HG02610 (cell line): ENCODE measurements at regions not wholly inside any gene's neighbourhood (a gene's known extent, or its start where the extent isn't known, plus 50 kb on each side); places are given as distances from the start of the nearest gene placed in this dataset.
"Not testable (repeated sequence)": the region's sequence is repeated elsewhere in the genome, so short reads cannot be mapped to it uniquely, and the experiment has no call there.

Source experiments
- ATAC-seq: cut with Tn5 transposase; IDR thresholded peaks from one replicate; pipeline ENCODE4 v1.9.1; 2021; ENCODE audit warnings: mild to moderate bottlenecking, moderate library complexity; ENCODE audit not compliant: unreplicated experiment

DNA sequence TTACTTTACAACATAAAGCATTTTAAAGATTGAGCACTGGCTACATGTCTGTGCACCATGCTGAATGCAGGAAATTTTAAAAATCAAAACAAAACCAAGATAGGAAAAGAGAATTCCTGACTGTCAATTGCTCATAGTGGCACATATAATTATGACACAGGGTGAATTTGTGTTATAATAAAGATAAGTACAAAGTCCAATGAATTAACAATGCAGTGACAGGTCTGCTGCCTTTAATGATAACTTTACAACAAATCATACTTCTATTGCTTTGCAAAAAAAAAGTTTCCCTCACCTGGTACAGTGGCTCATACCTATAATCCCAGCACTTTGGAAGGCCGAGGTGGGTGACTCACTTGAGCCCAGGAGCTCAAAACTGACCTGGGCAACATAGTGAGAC lies 93.8 kb upstream of the OSBPL8 start:
- ATAC-seq: no peak

DNA sequence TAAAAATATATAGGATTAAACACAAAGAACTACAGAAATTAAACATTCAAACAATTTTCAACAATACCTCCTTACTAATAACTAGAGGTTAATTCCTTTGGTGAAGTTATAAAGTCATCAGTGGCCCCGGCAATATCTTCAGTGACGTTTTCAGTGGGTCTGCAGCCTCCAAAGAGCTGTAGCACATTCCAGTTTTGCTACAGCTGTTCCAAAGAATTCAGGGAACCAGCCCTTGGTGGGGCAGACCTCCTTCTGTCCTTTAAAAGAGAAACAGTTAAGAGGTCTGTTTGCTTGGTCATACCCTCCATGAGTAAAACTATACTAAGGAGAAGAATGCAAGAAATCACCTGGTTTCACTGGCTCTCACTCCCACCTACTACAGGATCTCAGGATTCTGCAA lies 99.2 kb upstream of the ZDHHC17 start:
- ATAC-seq: no peak

DNA sequence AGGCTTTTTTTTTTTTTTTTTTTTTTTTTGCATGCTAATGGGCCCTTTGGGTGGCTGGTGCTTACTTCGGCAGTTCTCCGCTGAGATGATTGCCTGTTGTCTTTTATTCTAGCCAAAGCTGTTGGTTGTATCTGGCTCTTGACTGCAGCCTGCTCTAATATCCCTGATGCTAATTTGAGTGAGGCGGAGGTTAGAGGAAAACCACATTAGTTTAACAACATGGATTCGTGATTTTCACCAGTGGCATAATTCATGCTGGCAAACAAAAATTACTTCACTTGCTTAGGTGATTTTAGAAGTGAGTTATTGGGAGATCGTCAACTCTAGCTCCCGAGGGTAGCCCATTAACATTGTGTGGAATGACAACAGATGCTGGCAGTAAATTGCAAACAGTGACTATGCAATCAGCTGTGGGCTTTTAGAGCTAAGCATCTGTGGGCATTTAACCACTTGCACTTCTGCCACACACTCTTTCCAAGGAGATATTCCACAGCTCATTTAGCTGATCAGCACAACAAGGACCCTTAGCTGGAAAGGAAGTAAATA lies 97.6 kb upstream of the ZDHHC17 start:
- ATAC-seq: no peak

DNA sequence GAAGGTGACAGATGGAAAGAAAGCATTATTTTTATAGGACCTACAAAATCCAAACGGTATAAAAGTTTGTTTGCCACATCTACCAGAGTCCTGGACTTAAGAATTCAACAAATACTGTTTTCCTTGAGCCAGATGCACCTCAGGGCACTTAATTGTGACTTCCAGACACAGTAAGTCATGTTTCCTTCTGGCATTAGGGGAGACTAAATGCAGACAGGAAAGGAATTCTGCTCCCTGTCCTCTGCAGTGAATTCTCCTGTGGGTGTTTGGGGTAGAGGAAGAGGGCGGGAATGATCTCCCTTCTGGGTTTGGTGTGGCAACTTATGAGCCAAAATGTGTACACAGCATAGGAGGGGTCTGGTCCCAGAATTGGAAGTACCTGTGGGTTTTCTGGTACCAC lies 93.9 kb upstream of the ZDHHC17 start:
- ATAC-seq: no peak

DNA sequence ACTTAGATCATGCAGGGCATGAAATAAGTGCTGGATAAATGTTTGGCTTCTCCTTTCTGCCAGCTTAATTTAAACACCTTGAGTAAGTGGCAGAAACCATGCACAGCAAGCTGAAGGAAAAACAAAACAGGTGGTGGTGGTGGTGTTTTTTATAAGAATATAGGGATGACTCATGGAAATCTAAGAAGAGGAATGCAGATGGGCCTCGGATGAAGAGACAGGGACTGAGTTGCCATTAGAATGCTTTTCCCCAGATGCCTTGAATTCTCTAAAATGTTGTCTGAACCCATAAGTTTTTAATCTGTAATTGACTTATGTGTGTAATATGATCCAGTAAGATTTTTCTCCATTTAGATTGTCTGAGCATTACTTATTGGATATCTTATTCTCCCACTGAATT lies 93.1 kb upstream of the ZDHHC17 start:
- no peak for ATAC-seq

DNA sequence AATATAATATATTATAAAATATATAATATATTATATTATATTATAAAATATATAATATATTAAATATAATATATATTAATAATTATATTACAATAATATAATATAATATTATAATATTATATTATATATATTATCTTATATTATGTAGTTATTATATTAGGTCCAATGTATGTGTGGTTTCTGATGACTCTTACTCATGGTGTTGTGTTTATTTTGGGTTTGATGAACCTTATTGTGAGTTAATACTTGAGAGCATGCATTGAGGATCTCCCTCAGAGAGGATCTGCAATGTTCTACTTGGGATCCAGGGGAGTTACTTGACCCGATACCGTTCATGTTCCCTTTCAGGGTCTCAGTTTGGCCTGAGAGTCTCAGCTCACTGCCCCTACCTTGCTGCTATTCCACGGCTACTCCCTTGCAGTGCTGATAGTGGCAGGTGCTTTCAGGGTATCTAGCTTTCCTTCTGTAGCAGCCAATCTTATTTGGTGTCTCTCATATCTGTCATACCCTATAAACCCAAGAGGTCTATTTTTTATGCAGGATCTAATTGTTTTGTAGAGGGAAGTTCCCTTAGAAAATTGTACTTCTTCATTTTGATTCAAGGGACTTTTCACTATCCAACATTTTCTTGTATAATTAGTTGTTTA lies 89.1 kb upstream of the ZDHHC17 start:
- no peak for ATAC-seq

DNA sequence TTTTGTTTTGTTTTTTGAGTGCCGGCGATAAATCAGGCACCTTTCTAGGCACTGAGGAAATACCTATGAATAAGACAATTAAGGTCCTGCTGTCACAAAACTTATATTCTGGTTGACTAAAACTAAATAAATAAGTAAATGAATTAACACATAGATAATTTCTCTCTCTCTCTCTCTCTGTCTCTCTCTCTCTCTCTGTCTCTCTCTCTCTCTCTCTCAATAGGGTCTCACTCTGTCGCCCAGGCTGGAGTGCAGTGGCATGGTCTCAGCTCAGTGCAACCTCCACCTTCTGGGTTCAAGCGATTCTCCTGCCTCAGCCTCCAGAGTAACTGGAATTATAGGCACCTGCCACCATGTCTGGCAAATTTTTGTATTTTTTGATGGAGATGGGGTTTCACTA lies 87.7 kb upstream of the ZDHHC17 start:
- ATAC-seq: not testable (repeated sequence)

DNA sequence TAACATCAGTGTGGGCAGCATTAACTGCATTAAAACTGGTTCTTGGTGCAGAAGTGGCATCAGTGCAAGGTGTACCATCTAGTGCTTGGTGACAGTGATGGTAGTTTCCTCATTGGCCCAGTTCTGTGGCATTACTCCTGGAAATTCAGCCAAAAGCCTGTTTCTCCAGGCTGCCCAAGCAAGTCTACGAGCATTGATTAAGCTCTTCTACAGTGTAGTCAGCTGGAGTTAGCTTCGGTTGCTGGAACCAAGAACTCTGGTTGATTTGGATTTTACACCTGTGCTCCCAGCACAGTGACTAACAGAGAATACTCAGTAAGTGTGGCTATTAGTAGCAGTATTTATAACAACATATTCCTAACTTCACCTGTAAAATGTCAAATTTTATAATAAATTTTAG lies 84.9 kb upstream of the ZDHHC17 start:
- no peak for ATAC-seq

DNA sequence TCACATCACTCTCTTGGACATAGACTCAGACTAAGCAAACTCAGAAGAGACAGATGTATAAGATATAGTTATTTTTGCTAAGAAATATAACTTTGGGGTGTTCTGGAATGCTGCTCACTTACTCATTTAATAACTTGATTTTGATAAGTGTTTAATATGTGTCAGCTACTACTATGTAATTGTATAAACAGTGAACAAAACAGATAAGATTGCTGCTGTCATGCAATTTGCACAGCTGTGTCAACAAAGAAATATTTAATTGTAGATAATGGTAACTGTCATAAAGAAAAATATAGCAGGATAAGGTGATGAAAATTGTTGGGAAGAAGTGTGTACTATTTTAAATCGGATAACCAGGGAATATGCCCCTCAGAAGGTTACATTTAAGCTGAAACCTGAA lies 84.1 kb upstream of the ZDHHC17 start:
- no peak for ATAC-seq

DNA sequence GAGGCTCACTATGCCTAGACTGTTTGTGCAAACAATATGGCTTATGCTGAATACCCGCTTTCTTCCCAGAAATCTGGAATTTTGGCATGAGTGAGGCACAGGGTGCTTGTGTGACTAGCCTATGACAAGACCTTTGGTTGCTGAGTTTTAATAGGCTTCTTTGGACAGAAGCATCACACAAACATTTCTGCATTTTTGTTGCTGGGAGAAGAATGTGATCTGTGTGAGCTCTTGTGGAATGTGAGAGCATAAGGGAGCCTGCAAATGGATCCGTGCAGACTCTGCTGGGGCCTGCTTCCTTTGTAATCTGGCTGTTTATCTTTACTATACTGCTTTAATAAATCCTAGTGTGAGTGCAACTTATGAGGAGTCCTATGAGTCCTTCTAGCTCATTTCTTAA lies 83.0 kb upstream of the ZDHHC17 start:
- no peak for ATAC-seq

DNA sequence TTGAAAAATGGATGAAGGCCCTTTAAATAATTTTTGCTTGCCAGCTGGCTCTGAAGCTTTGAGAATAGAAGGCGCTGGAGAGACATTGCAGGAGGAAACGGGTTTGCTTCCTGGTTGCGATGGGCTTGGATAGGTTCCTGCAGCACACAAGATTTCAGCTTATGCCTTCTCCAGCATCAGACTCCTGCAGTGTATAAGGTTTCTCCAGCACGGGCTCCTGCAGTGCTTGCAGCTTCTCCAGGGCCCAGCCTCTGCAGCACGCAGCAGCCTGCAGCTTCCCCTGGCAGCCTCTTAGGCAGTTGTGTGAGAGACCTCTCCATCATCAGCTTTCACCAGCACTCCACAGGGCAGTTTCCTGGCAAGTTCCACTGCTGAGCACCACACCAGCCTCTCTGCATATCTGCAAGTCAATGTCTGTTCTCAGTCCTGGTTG lies 78.7 kb upstream of the ZDHHC17 start:
- no peak for ATAC-seq

DNA sequence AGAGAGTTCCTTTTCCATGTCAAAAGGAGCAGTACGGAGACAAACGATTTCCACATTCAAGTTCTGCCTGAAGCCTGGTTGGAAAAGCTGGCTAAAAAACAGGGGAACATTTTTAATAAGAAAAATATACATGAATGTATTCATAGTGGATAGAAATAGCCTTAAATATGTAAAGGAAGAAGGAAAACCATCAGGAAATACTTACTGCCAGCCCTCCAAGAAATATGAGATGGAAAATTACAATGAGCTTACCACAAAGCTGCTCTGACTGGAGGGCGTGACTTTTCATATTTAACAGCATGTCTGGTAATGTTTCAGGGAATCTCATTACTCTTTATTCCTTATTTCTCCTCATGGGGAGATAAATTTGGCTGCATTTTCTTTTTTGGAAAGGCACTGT lies 75.9 kb upstream of the ZDHHC17 start:
- ATAC-seq: no peak

DNA sequence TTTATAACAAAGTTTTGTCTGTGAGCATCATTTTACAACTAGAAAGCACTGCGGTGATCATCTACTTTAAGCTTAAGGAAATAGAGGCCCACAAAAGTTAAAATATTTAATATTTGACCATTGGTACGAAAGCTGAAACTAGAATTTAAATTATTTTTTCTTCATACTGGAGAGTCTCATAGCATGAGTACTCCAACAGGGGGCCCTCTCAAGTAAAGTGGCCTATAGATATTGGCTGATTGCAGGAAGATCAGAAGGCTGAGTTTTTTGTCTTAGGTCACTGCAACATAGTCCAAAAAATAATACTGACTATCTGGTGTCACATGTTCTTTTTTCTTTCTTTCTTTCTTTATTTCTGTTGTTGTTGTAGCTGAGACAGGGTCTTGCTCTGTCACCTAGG lies 75.3 kb upstream of the ZDHHC17 start:
- ATAC-seq: no peak

DNA sequence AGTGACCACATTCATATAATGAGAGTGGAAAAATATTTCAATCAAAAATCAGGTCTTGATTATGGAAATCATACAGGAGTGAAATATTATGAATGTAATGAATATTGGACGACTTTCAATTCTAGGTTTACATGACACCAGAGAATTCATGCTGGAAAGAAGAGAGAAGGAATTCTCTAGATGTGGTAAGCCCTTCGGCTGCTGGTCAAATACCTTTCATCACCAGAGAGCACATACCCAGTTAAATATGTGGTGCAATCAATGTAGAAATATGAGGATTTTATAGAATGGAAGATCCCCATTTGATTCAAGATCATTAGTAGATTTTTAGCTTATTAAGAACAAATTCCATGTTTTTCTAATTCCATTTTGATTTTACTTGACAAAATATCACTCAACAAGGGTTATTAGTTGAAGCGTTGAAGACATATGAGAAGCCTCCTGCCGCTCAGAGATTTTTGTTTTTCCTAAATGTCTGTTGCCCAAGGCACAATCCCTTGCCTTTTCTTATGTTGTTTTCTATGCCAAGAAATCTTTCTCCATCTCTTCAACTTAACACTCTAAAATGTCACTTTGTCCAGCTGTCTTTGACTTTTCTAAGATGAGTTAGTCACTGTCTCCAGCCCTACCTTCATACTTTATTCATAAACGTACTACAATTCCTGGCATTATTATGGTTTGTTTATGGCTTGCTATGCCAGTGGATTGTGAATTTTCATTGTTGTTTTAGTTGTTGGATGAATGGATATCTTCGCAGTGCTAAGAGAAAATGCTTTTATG lies 72.8 kb upstream of the ZDHHC17 start:
- ATAC-seq: no peak

DNA sequence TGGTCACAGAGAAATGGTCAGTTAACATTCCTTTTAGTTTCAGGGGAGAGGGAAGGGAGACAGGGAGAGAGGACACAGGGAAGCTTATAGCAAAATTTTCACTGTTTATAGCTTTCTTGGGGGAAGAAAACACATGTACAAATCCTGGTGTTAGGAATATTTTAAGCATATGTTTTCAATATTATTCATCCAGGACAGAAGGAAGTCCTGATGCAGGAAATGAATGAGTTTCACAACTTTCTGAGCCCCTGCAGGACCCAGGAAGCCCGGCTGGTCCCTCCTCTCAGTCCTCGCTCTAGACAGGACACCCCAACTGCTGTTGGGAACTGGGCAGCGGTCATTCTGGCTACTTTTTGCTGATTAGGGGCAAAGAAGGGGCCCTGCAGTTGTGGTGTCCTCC lies 71.1 kb upstream of the ZDHHC17 start:
- no peak for ATAC-seq

DNA sequence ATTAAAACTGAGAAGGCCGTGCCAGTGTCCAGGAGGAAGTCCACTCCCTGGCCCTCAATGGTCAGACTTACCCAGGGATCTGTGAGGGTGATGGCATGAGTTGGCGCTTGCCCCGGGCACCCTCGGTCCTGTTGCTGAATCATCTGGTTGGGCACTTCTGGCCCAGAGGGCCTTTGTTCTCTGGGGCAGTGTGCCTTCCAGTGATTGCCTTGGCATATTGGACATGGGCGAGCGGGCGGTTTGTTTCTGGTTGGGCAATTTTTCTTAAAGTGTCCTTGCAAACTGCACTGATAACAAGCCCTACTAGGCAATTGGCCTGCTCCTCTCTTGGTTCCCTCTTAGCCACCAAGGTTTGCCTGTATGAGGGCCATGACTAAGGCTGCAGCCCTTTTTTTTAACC lies 69.5 kb upstream of the ZDHHC17 start:
- ATAC-seq: no peak

DNA sequence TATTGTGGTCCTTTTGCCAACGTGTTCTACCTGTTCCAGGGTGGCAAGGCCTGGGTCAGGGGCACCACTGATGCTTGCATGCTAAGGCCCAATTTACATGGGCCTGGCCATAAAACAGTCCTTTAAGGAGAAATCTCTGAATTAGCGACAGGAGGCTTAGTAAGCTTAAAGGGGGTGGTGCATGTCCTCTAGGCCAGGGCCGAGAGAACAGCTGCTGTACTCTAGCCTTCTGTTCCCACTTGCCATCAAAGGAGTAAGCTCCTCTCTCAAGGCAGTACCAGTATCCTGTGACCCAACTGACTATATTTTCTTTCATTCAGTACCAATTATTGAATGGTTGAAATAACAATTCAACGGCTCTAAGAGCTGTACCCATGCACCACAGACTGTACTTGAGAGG lies 67.7 kb upstream of the ZDHHC17 start:
- no peak for ATAC-seq

DNA sequence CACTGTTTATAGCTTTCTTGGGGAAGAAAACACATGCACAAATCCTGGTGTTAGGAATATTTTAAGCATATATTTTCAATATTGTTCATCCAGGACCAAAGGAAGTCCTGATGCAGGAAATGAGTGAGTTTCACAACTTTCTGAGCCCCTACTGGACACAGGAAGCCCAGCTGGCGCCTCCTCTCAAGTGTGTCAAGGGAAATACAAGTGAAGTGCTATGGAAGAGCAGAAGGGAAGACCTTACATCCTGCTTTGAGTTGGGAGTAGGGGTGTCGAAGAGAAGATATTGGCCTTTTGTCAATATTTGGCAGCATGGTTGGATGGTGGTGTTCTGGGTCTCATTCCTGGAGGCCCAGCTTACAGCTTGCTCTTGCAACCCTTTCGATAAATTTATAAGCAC lies 66.1 kb upstream of the ZDHHC17 start:
- no peak for ATAC-seq

DNA sequence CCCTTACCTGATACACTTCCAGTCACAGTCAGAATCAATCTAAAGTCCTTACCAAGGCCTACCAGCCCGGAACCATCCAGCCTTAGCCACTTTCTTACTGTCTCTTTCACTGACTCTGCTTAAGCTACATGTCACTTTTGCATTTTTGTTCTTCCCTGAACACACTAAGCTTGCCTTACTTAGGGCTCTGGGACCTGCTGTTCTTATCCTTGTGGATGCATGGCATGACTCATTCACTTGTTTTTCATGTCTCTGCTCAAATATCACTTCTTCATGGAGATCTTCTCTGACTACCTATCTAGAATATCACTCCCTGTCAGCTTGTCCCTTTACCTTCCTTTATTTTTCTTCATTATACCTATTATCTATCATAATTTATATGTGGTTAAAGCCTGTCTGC lies 65.6 kb upstream of the ZDHHC17 start:
- no peak for ATAC-seq

DNA sequence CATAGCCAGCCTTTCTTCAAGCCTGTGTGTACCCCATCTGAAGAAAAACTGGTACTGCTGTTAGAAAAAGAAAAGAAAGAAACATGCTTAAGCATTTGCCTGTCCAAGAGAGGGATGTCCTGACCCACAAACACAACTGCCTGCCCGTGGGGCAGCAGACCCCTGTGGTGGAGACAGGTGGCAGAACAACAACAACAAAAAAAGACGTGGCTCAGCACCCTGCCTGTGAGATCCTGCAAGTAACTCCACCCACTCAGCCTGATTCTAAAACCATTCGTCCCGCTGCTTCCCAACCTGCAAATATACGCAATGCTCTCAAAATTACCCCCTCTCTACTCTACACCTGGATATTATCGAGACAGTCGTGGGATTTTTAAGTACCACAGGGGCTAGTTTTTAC lies 64.9 kb upstream of the ZDHHC17 start:
- no peak for ATAC-seq

DNA sequence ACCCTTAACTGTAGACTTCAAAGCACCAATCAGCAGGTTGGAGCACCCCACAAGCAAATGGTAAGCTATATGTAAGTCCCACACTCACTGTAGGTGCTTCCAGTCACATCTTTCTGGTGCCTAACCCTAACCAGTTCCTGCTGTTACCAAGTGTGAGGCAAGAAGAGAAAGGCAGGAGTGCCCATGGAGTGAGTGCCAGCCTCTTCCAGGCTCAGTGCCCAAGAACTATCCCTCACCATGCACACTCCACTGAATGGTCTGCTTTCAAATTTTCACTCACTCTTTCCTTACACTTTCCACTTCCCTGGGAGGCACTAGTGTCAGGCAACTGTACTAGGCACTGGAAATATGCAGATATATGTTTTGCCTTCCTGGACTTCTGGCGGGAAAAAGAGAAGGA lies 62.2 kb upstream of the ZDHHC17 start:
- ATAC-seq: no peak

DNA sequence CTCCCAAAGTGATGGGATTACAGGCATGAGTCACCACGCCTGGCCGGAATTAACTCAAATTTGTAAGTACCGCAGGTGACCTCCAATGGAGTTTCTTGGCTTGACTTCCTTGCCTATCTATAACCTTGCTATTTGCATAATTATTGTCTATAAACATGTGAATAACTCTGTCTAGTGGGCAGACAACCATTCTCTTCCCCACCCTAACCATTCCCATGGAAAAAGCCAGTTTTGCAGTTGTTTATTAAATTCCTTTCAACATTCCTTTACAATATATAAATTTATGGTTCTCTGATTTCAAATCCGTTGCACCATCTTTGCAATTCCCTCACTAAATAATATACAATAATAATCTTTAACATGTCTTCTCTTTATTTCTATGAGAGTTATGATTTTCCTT lies 61.0 kb upstream of the ZDHHC17 start:
- ATAC-seq: no peak

DNA sequence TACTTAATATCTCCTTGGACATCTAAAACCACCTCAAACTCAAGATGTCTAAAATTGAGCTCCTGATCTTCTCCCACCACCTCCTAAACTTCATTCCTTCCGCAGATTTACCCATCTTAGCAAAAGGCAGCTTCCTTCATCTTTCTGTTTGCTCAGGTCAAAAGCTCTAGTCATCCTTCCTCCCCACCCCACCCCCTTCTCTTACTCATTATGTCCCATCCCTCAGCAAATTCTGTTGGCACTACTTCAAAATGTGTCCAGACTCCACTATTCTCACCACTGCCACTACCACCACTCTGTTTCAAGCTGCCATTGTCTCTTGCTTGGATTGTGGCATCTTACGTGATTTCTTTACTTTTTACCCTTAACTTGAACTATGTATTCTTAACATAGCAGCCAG lies 59.2 kb upstream of the ZDHHC17 start:
- ATAC-seq: no peak
